HG03060 (cell line): ENCODE measurements at regions not wholly inside any gene's neighbourhood (a gene's known extent, or its start where the extent isn't known, plus 50 kb on each side); places are given as distances from the start of the nearest gene placed in this dataset.
A peak's percentile ranks its signal among the peaks of the same experiment; 100 is the strongest.

Experiments used
- ATAC-seq: cut with Tn5 transposase; IDR thresholded peaks from one replicate; pipeline ENCODE4 v1.9.1; 2021; ENCODE audit warnings: low read depth, moderate number of reproducible peaks; ENCODE audit not compliant: unreplicated experiment

- no peak for ATAC-seq
Measured at GRCh38 chr2:21251216-21251980, 127.6 kb downstream of the TDRD15 start.

- ATAC-seq: peak; percentile 27
Measured at GRCh38 chr2:21253311-21254027, 129.7 kb downstream of the TDRD15 start.

GRCh38 chr2:21254170-21254965, 130.6 kb downstream of the TDRD15 start:
- ATAC-seq: no peak

- ATAC-seq: peak; percentile 89
Measured at GRCh38 chr2:21256006-21256405, 132.2 kb downstream of the TDRD15 start.

- ATAC-seq: no peak
Measured at GRCh38 chr2:21257621-21258020, 133.9 kb downstream of the TDRD15 start.

GRCh38 chr2:21258082-21258481, 134.3 kb downstream of the TDRD15 start:
- no peak for ATAC-seq

GRCh38 chr2:21260311-21260710, 136.5 kb downstream of the TDRD15 start:
- no peak for ATAC-seq

- ATAC-seq: no peak
Measured at GRCh38 chr2:21261591-21261990, 137.8 kb downstream of the TDRD15 start.

- no peak for ATAC-seq
Measured at GRCh38 chr2:21262426-21262940, 138.7 kb downstream of the TDRD15 start.

- no peak for ATAC-seq
Measured at GRCh38 chr2:21263622-21264021, 139.9 kb downstream of the TDRD15 start.

GRCh38 chr2:21265752-21266151, 142.0 kb downstream of the TDRD15 start:
- no peak for ATAC-seq

GRCh38 chr2:21267232-21267835, 143.6 kb downstream of the TDRD15 start:
- no peak for ATAC-seq

- no peak for ATAC-seq
Measured at GRCh38 chr2:21268197-21268877, 144.6 kb downstream of the TDRD15 start.

GRCh38 chr2:21268878-21269224, 145.1 kb downstream of the TDRD15 start:
- ATAC-seq: no peak

GRCh38 chr2:21269382-21269781, 145.6 kb downstream of the TDRD15 start:
- no peak for ATAC-seq

GRCh38 chr2:21270083-21270491, 146.3 kb downstream of the TDRD15 start:
- ATAC-seq: no peak

GRCh38 chr2:21270708-21271122, 146.9 kb downstream of the TDRD15 start:
- no peak for ATAC-seq

- no peak for ATAC-seq
Measured at GRCh38 chr2:21276163-21276562, 152.4 kb downstream of the TDRD15 start.

- no peak for ATAC-seq
Measured at GRCh38 chr2:21277068-21278056, 153.6 kb downstream of the TDRD15 start.
